GM21619 (cell line): ENCODE measurements at regions not wholly inside any gene's neighbourhood (a gene's known extent, or its start where the extent isn't known, plus 50 kb on each side); places are given as distances from the start of the nearest gene placed in this dataset.
"Not testable (repeated sequence)": the region's sequence is repeated elsewhere in the genome, so short reads cannot be mapped to it uniquely, and the experiment has no call there.

Experiments
- ATAC-seq: cut with Tn5 transposase; IDR thresholded peaks from one replicate; pipeline ENCODE4 v1.9.1; 2021; ENCODE audit not compliant: unreplicated experiment

DNA sequence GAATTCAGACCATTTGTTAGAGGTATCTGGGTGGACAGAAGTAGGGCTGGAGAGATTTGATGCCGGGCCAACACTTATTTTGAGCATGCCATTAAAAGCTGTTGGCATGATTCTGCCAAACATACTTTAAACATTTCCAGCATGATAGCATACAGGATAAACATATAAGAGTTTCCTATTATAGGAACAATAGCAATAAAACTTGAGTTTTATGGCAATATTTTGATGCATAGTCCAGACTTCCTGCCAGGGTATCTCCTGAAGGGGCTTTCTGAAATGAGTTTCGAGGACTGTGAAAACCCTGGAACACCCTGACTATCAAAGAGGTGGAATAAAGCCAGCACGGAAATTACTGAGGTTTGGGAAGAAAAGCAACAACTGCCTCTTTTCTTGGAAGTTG is 1398.0 kb upstream of the NXPH2 start:
- no peak for ATAC-seq

DNA sequence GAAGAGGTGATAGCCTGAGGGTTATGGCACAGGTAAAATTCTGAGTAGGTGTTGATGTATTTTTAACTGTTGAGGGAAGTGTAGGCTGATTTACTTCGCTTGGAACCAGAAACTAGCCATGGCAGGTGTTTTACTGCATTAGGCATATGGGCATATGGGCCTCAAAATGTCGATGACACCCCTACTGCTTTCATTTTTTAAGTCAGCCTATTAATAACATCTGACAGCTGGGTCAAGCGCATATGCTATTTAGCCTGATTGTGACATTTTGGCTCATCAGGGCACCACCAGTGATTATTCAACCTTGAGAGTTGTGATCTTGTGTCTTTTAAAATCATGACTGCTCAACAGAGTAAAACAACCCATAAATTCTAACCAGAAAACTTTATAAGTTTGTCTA is 1396.9 kb upstream of the NXPH2 start:
- no peak for ATAC-seq

DNA sequence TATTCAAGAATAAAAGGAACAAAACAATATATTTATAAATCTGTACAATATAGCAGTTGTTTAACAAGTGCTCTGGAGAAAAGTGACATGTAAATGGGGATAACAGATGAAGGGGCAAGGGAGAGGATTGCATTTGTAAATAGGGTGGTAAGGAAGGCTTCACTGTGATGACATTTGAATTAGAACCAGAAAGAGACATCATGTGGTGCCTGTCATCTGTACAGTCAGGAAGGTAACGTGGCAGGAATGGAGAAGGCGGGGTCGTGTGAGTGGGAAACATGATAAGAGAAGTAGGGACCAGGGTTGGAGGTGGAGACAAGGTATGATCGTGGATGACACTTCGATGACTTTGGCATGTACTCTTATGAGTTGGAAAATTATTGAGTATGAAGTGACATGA is 1393.6 kb upstream of the NXPH2 start:
- ATAC-seq = no peak

DNA sequence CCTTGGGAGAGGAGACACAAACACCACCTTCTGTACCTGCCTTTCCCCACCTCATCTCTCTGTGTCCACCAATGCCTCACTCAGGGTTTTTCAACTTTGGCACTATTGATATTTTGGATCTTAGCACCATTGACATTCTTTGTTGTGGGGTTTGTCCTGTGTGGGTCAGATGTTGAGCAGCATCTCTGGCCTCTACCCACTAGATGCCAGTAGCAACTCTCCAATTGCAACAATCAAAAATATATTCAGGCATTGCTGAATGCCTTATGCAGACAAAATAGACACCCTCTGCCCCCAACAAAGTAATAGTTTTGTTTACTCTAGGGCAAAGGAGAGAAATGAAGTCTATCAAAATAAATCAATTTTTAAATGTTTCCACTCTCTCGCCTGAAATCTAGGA is 1384.3 kb upstream of the NXPH2 start:
- no peak for ATAC-seq

DNA sequence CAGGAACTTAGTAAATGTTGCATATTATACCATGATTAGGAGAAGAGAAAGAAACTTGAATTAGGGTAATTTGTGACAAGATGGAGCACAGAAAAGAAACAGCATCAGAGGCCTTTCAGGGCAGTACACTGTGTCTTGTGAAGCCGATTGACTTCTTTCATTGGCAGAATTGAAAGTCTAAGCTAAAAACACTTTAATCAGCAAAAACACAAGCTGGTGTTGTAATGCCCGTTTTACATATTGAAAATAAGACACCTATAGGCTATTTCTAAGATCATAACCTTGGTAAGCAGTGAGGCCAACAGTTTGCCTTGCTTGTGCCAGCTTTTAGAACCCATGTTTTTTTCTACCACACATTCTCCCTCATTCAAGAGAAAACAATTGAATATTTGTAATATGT is 1378.1 kb upstream of the NXPH2 start:
- ATAC-seq = no peak

DNA sequence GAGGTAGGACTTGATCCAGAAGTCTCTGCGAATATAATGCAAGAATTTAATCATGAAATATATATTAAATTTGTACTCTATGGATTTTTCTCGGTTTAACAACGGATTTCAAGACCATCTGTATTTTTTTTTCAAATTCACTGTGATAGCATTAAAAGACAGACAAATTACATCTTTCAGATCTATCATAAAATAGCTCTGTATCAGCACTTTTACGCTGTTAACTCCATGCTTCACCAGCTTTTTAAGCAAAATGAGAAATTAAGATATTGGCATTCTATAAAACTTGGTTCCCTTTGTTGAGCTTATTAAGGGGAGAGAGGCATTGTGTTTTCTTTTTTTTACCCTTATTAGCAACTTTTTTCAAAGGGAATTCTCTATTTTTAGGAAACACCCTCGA is 1377.6 kb upstream of the NXPH2 start:
- ATAC-seq = no peak

DNA sequence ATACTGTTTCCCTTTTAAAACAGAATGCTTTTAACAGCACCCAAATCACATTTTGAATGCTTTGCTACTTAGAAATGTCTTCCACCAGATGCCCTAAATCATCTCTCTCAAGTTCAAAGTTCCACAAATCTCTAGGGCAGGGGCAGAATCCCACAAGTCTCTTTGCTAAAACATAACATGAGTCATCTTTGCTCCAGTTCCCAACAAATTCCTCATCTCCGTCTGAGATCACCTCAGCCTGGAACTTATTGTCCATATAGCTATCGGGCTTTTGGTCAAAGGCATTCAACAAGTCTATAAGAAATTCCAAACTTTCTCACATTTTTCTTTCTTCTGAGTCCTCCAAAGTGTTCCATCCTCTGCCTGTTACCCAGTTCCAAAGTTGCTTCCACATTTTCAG is 1374.5 kb upstream of the NXPH2 start:
- no peak for ATAC-seq

DNA sequence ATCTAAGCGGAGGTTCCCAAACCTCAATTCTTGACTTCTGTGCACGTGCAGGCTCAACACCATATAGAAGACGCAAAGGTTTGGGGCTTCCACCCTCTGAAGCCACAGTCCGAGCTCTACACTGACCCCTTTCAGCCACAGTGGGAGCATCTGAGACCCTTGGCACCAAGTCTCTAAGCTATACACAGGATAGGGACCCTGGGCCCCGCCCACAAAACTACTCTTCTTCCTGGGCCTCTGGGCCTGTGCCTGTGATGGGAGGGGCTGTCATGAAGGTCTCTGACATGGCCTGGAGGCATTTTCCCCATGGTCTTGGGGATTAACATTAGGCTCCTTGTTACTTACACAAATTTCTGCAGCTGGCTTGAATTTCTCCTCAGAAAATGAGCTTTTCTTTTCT is 1374.1 kb upstream of the NXPH2 start:
- no peak for ATAC-seq

DNA sequence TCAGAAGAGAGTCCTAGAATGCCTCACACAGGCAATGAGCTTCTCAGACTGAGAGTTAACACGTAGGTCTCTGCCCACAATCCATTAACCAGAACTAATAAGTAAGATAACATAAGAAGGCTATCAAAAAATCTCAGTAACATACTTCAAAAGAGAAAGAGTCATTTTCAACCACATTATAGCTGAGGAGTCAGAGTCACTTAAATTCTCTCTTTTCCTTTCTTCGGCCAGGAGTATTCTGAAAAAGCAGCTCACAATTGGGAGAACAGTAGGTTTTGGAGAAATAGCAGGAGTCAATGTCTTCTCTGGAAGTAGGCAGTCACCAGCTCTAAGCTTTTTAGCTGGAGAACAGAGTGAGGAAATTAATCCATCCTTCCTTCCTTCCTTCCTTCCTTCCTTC is 1364.4 kb upstream of the NXPH2 start:
- no peak for ATAC-seq

DNA sequence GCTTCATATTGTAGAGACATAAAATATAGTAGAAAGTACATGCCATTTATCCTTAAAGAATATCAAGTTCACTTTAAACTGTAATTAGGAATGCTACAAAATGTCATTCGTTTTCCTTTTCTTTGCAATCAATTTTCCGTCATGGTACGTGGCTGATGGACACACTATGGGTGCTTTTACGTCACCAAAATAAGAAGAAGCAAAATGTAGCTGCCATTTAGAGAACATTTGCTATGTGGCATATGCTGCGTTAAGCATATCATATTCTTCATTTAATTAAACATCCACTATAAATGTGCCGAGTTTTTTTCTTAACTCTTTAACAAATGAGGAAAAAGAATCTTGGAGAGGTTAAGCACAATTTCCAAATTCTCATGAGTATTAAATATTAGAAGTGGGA is 1358.5 kb upstream of the NXPH2 start:
- ATAC-seq = no peak

DNA sequence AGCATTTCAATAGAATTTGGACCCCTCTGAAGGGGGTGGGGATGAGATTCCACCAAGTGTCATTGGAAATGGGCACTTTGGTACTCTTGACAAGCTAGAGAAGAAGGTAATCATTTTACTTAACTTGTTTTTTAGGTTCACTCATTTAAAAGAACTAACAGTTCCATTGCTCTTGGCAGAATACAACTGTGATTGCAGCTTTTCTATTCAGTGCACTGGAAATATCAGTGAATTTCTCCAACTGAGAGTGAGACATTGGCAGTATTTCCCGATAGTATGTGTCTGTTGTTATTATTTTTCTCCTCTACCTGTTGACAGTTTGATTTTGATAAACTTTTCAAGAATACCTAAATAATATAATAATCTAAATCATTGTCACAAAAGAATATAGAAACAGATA is 1356.7 kb upstream of the NXPH2 start:
- no peak for ATAC-seq

DNA sequence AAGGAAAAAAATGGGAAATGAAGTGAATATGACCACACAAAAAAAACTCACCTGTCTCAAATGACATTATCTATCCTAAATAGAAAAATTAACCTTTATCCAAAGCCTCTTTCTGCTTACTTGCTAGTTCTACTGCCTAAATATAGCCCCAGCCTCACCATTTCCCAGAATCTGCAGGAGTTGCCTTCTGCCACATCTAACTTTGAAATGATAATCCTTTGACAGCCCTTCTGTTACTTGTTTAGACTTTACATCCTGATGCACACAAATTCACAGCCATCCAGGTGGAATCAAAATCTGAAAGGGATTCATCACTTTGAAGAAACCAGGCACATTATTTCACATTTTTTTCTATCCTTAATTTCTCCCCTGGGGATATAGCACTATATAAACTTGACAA is 1356.2 kb upstream of the NXPH2 start:
- no peak for ATAC-seq

DNA sequence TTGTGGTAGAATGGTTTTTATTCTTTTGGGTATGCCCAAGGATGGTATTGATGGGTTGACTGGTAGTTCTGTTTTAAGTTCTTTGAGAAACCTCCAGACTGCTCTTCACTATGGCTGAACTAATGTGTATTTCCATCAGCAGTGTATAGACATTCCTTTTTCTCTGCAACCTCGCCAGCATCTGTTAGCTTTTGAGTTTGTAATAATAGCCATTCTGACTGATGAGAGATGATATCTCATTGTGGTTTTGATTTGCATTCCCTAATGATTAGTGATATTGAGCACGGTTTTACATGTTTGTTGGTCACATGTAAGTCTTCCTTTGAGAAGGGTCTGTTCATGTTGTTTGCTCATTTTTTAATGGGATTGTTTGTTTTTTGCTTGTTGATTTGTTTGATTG is 1348.7 kb upstream of the NXPH2 start:
- no peak for ATAC-seq

DNA sequence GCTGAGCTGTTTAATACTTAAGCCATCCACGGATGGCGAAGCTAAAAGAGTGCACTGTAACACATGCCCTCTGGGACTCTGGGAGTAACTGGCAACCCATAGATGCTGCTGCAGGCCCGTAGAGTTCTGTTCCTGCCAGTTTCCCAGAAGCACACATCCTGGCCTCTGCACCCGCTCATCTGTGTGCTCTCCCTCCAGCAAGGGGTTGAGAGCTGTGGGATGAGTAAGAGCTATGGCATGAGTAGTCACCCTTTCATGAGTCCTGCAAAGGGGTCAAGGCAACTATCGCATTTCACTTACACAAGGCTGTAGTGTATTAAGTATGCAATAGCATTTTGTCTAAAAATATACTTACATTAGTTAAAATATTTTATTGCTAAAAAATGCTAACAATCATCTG is 1341.8 kb upstream of the NXPH2 start:
- no peak for ATAC-seq

DNA sequence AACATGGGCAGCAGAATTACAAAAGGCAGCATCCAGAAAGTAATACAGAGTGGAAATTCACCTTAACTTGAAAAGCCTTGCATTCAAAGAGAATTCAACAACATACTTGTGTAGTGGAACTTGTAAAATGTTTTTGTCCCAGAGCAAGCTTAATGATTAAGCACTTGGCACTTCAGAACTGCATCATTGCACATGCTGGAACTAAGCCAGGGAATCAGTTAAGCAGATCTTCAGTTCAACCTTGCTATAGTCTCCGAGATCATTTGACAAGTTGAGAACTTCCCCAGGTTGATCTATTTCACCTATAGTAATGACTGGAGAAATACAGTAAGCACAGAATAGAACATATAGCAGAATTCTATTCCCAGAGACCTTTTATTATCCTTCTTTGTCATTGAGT is 1337.2 kb upstream of the NXPH2 start:
- no peak for ATAC-seq

DNA sequence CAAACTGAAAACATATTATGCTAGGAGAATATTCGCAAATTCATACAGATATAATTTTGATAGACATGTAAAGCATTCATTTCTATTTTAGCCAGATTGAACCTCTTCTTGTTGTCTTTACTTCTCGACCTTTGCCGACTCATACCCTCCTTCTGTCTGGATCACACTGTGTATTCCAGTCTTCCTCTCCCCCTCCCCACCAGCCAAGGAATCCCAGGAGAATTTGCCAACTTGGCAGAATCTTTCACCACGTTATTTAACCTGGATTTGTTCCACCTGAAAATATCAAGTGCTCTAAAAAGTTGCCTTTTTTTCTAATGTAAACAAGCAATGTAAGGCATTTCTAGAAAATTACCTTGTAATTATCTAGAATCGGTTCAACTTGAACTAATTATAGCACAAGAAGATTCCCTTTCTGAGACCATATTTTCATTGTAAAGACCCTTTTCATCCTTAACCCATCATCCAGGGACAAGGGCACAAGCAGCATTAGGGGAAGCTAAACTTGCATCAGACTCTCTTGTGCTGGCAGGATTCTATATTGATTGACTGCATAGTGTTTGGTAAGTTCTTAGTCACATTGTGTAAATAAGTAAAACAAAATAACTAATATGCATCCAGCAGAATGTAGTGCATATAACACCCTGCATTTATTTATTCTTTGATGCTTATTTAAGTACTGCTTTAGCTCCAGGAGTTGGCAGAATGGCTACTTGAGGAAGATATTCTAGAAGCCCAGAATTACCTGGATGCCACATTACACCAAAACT is 1328.7 kb upstream of the NXPH2 start:
- no peak for ATAC-seq

DNA sequence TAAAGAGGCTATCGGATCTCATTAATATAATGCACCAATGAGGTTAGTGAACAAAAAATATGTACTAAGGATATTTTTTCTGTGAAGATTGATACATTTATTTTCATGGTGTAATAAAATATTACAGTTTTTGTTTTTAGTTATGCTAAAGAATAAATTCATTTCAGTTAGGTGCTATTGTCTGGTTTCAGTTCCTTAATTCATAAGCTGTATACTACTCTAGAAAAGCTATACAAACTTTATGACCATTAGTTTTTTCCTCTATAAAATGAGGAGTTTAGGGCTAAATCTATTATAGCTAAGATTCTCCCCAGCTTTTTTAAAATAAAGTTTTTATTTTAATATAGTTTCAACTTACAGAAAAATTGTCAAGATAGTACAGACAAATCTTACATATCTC is 1311.7 kb upstream of the NXPH2 start:
- ATAC-seq = no peak

DNA sequence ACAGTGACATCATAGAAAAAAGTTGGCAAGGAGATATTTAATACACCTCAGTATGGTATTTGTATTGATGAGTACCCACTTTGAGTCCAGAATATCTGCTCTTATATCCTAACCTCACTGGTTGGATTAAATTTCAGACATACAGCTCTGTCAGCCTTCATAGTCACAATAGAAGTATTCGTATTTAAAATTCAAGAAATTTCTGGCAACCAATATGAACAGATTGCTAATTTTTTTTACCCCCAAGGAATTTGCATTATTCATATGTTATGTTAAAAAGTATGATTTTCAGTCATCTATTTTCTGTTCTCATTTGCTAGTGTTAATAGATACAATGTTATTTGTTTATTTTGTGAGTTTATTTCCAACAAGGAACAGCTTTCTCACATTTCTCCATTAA is 1306.8 kb upstream of the NXPH2 start:
- ATAC-seq = no peak

DNA sequence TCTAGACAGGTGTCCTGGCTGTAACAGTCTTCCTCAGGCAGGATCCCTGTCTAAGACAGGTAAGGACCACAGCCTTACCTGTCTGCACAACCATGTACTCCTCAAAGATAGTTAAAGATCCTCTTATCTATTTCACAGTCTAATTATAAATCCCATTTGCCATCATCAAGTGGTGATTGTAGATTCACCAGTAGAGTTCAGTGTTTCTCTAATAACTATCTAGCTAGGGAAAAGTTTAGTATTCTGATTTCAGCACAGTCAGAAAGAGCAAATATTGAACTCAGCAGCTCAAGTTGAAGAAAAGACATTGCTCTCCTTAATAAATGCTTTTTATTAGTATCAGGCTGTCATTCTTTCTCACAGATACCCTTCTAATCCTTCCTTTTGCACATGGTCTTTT is 1305.5 kb upstream of the NXPH2 start:
- no peak for ATAC-seq

DNA sequence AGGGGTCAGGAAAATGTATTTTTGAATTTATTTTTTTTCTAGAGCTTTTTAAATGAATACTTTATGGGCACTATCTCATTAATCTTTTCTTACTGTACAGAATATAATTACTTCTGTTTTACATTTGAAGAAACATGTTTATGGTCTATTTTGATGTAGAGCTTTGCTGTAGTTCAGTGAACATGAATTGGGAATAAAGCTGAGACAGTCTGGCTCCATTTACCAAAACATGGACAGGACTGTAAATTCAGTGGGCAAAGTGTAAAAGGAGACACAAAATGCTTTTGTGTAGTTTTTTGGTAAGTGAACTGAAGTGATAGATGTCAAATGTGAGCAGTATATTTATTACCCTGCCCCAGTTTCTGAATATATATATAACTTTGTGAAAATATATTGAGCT is 1298.8 kb upstream of the NXPH2 start:
- ATAC-seq = no peak

DNA sequence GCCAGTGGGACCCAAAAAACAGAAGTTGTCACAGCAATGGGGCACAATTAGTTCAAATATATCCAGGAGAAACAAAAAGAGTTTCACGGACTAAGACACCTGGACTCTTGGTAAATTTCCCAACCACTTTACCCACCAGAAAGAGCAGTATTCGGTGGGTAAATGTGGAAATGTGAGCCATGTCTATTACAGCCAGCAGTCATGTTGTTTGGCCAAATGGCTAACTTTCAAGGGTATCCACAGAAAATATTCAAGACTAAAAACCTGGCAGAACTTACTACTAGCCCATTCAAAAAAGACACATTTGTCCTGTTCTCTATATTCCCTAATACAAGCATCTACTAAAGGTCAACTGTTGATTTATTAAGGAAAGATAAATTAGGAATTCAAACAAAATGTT is 1296.0 kb upstream of the NXPH2 start:
- no peak for ATAC-seq

DNA sequence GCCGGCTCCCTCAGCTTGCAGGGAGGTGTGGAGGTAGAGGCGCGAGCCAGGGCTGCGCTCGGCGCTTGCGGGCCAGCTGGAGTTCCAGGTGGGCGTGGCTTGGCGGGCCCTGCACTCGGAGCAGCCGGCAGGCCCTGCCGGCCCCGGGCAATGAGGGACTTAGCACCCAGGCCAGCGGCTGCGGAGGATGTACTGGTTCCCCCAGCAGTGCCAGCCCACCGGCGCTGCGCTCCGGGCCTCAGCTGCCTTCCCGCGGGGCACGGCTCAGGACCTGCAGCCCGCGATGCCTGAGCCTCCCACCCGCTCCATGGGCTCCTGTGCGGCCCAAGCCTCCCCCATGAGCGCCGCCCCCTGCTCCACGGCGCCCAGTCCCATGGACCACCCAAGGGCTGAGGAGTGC is 1293.6 kb upstream of the NXPH2 start:
- ATAC-seq = not testable (repeated sequence)

DNA sequence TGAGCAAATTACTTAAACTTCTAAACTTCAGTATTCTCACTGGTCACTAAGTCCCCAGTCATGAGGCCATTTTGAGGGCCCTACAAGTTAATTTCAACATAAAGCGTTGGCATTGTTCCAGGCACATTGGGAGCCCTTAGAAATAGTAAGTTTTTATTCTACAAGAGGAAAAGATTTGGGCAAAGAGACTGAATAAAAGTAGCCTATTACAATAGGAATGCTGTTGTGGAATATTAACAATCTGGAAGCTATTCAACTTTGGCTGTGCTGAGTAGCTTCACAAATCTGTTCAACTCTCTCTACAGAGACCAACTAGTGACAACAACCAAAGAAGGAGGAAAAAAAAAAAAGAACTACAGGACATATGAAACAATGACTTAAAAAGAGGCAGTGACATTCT is 1287.5 kb upstream of the NXPH2 start:
- ATAC-seq = no peak

DNA sequence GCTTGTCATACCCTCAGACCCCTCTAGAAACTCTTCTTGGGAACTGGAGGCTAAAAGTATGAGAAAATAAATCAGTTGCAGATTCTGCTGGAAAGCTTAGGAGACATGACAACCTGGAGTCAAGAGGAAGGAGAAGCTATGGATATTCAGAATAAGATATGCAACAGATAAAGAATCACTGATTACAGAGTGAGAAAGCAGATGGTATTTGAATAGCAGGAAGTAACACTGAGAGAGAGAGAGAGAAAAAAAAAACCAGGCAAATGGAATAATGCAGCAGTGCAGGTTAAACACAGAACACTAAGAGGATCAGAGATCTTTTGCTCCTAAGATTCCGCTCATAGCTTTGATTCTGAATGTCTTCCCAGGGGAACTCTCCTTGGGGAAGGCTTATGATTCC is 1284.1 kb upstream of the NXPH2 start:
- no peak for ATAC-seq
